Endodermal cell (in vitro differentiated cells): ENCODE measurements at regions not wholly inside any gene's neighbourhood (a gene's known extent, or its start where the extent isn't known, plus 50 kb on each side); places are given as distances from the start of the nearest gene placed in this dataset.

Source experiments
- DNase-seq: peaks from one replicate; pipeline ENCODE4 v3.0.0-alpha.2; 2017
- H3K27ac ChIP-seq: 2 replicates; pipeline ENCODE4 v1.5.1; 2013; ENCODE audit warnings: mild to moderate bottlenecking, low read depth, low read length, moderate library complexity
- H3K27me3 ChIP-seq: 2 replicates; pipeline ENCODE4 v1.6.1; 2013; ENCODE audit warnings: mild to moderate bottlenecking, low read length, moderate library complexity; ENCODE audit not compliant: insufficient read depth, control insufficient read depth, poor library complexity, severe bottlenecking
- H3K36me3 ChIP-seq: 2 replicates; pipeline ENCODE4 v1.7.0; 2013; ENCODE audit warnings: mild to moderate bottlenecking, low read length, moderate library complexity; ENCODE audit not compliant: control insufficient read depth, insufficient read depth
- H3K4me1 ChIP-seq: one replicate; pipeline ENCODE4 v1.7.0; 2013; ENCODE audit warnings: low read length; ENCODE audit not compliant: control insufficient read depth, insufficient read depth
- H3K4me3 ChIP-seq: 2 replicates; pipeline ENCODE4 v1.5.1; 2013; ENCODE audit warnings: mild to moderate bottlenecking, low read length, moderate library complexity
- H3K9ac ChIP-seq: 2 replicates; pipeline ENCODE4 v1.6.1; 2013; ENCODE audit warnings: mild to moderate bottlenecking, low read length, moderate library complexity; ENCODE audit not compliant: poor library complexity, severe bottlenecking; ENCODE audit errors: extremely low read depth
- H3K9me3 ChIP-seq: 2 replicates; pipeline ENCODE4 v1.6.1; 2013; ENCODE audit warnings: mild to moderate bottlenecking, low read length, moderate library complexity; ENCODE audit not compliant: control insufficient read depth
- H3K27ac Mint-ChIP-seq: 2 replicates; pipeline ENCODE4 v1.8.0; 2020; ENCODE audit warnings: mixed read lengths
- H3K27me3 Mint-ChIP-seq: 2 replicates; pipeline ENCODE4 v1.8.0; 2021; ENCODE audit warnings: mild to moderate bottlenecking, mixed read lengths; ENCODE audit not compliant: insufficient read depth
- H3K36me3 Mint-ChIP-seq: 2 replicates; pipeline ENCODE4 v1.8.0; 2020; ENCODE audit warnings: low read depth, mixed read lengths
- H3K4me1 Mint-ChIP-seq: 2 replicates; pipeline ENCODE4 v1.8.0; 2020; ENCODE audit warnings: mixed read lengths
- H3K4me3 Mint-ChIP-seq: 2 replicates; pipeline ENCODE4 v1.8.0; 2020; ENCODE audit warnings: mild to moderate bottlenecking, moderate library complexity, mixed read lengths
- H3K9me3 Mint-ChIP-seq: 2 replicates; pipeline ENCODE4 v1.8.0; 2020; ENCODE audit warnings: mild to moderate bottlenecking, mixed read lengths
- WGBS, 2 experiments: methylation state at CpG; one replicate each; pipeline versions ENCODE4 v1.1.5 to v1.1.7; 2013; ENCODE audit warnings: missing lambda C conversion rate in 2 of 2, mixed read lengths in 1 of 2; ENCODE audit not compliant: insufficient coverage in 1 of 2, insufficient read length in 1 of 2; 5-methylcytosine and 5-hydroxymethylcytosine counted together
- TF ChIP-seq, protein P1 (sequence below): fragments of 200-600 bp; sonication (generic); conservative IDR thresholded peaks from 2 replicates; pipeline ENCODE4 v1.5.0; 2021; ENCODE audit warnings: antibody characterized with exemption, mild to moderate bottlenecking

- no peaks in the 10 kb centered on the region for H3K36me3 Mint-ChIP-seq
- WGBS, 2 experiments = 20 to 54% methylated on average over 1 of the region's 1 CpG
- no peak overlapping the region for H3K4me3 Mint-ChIP-seq
- Histone ChIP-seq H3K9me3 (no peaks in the 10 kb centered on the region), H3K27ac (no peak overlapping the region), H3K36me3 (no peaks in the 10 kb centered on the region), H3K4me3 (no peak overlapping the region), H3K9ac (no peak overlapping the region), H3K4me1 (no peaks in the 10 kb centered on the region), H3K27me3 (no peaks in the 10 kb centered on the region)
- no peak for DNase-seq
- peaks cover 4% of the 10 kb centered on the region for H3K4me1 Mint-ChIP-seq
- H3K27ac Mint-ChIP-seq = no peak overlapping the region
- TF ChIP-seq, protein P1, sequence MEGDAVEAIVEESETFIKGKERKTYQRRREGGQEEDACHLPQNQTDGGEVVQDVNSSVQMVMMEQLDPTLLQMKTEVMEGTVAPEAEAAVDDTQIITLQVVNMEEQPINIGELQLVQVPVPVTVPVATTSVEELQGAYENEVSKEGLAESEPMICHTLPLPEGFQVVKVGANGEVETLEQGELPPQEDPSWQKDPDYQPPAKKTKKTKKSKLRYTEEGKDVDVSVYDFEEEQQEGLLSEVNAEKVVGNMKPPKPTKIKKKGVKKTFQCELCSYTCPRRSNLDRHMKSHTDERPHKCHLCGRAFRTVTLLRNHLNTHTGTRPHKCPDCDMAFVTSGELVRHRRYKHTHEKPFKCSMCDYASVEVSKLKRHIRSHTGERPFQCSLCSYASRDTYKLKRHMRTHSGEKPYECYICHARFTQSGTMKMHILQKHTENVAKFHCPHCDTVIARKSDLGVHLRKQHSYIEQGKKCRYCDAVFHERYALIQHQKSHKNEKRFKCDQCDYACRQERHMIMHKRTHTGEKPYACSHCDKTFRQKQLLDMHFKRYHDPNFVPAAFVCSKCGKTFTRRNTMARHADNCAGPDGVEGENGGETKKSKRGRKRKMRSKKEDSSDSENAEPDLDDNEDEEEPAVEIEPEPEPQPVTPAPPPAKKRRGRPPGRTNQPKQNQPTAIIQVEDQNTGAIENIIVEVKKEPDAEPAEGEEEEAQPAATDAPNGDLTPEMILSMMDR = no peak
- no peaks in the 10 kb centered on the region for H3K27me3 Mint-ChIP-seq
- H3K9me3 Mint-ChIP-seq = no peaks in the 10 kb centered on the region
These were observed 88.9 kb upstream of the NRXN3 start for GRCh38 chr14:78081245-78081644.

DNA sequence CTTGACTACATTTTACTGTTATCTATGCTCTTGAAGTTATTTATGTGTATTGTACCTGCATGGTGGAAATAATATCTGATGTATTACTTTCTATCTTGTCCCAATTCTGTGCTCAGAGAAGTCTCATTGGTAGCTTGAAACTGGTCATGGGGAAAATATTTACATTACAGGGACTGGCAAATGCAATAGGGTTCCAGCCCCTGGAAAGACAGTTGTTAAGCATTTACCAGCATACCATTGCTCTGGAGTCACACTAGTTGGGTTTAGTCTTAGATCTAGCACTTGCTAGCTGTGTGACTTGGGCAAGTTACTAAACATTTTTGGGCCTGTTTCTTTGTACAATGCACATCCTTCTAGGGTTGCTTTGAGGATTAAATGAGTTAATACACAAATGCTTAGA lies 86.3 kb upstream of the NRXN3 start:
- Mint-ChIP-seq H3K9me3 (no peaks in the 10 kb centered on the region), H3K27me3 (no peaks in the 10 kb centered on the region), H3K4me1 (peaks cover 7% of the 10 kb centered on the region), H3K4me3 (no peak overlapping the region), H3K27ac (no peak overlapping the region), H3K36me3 (no peaks in the 10 kb centered on the region)
- DNase-seq = peak; percentile 8
- no peak overlapping the region for H3K27ac ChIP-seq
- H3K9me3 ChIP-seq = no peaks in the 10 kb centered on the region
- H3K4me3 ChIP-seq = no peak overlapping the region
- no peaks in the 10 kb centered on the region for H3K4me1 ChIP-seq
- H3K36me3 ChIP-seq = no peaks in the 10 kb centered on the region
- no peak overlapping the region for H3K9ac ChIP-seq
- TF ChIP-seq, protein P1 = no peak
- no peaks in the 10 kb centered on the region for H3K27me3 ChIP-seq

DNA sequence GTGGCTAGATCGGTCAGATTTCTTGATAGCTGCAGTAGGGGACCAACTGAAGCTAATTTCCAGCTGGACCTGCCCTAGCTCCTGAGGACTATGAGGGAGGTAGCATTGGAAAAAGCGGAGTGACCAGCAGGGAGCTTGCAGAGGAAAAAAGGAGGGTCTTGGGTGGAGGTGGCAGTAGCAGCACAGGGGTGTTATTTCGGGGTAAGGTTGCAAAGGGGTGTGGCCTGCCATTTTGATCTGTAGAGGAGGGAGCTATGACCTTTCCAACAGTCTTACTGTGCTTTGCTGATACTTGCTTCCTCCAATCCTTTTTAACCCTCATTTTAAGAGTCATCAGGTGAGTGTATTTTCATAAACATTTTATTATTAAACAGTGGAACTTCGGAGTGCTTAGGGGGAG lies 83.8 kb upstream of the NRXN3 start:
- Mint-ChIP-seq H3K27me3 (no peaks in the 10 kb centered on the region), H3K9me3 (no peaks in the 10 kb centered on the region), H3K4me1 (peaks cover 3% of the 10 kb centered on the region), H3K4me3 (no peak overlapping the region), H3K27ac (no peak overlapping the region), H3K36me3 (no peaks in the 10 kb centered on the region)
- H3K9ac ChIP-seq = no peak overlapping the region
- no peaks in the 10 kb centered on the region for H3K4me1 ChIP-seq
- no peaks in the 10 kb centered on the region for H3K27me3 ChIP-seq
- H3K4me3 ChIP-seq = no peak overlapping the region
- H3K27ac ChIP-seq = no peak overlapping the region
- TF ChIP-seq, protein P1 = no peak
- no peaks in the 10 kb centered on the region for H3K9me3 ChIP-seq
- 43 to 90% methylated on average over 1 to 4 of the region's 4 CpGs for WGBS, 2 experiments
- no peaks in the 10 kb centered on the region for H3K36me3 ChIP-seq
- DNase-seq = peak; percentile 44
